ENCODE measurements at regions not wholly inside any gene's neighbourhood (a gene's known extent, or its start where the extent isn't known, plus 50 kb on each side); places are given as distances from the start of the nearest gene placed in this dataset.
"Not testable (repeated sequence)": the region's sequence is repeated elsewhere in the genome, so short reads cannot be mapped to it uniquely, and the experiment has no call there.

DNA sequence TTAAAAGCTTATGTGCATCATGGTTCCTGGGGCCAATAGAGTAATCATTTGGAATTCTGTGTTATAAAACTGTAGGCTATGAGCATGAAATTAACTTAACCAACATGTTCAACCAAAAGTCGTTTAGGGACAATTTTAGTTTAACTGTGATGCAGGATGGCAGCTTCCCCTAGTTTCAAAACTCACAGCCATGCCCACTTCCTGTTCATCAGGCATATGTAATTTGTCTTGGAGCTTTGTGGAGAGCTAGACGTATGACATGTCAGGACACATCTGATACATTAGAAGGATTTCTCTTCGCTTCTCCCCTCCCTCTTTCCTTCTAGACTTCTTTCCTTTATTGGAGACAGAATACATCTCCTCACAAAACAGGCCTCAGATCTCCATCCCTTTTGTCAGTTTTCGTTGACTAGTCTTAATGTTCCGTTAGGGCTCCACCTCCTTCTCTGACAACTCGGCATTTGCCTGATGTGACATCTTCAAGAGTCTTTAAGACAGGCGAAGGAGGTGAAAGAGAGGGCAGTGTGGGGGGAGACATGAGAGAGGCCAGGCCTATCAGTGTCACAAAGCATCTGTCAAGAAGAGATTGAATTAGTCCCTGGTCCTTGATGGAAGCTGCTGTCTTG, 176.0 kb downstream of the MSX2 start:
- DNase-seq, result no peak

DNA sequence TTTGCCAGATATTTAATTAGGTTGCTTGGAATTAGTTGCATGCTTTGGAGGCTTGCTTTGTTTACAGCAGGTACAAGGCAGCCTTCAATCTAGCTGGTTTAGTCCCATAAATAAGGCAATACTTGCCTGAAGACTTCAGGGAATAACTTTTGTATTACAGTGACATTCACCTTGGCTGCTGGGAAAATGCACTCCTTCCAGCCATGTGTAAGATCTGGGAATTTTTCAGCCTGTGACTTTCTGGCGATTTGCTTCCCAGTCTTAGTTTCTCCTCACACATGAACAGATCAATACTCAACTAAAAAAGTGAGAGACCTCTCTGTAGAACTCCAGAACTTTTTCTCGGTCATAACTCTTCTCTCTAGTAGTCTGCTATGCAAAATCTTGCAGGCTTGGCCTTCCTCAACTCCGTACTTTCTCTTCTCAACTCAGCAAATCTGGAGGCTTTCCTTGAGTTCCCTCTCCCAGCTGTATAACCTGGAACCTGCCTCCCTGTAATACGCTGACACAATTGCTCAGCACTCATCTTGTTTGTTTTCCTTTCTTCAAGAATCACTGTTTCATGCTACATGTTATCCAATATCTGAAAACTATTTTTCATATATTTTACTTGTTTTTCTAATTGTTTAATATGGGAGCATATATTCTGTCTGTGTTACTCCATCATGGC, 173.0 kb downstream of the MSX2 start:
- DNase-seq, result no peak

DNA sequence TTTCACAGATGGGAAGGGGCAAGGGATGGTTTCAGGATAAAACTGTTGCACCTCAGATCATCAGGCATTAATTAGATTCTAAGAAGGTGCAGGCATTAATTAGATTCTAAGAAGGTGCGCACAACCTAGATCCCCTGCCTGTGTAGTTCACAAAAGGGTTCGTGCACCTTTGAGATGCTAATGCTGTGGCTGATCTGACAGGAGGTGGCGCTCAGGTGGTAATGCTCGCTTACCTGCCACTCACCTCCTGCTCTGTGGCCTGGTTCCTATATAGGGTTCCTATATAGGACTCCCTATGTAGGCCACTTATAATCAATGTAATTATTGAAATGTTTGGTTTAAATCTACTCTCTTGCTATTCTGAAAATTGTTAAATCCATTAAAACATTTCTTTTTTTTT, 171.0 kb downstream of the MSX2 start:
- no peak for DNase-seq

DNA sequence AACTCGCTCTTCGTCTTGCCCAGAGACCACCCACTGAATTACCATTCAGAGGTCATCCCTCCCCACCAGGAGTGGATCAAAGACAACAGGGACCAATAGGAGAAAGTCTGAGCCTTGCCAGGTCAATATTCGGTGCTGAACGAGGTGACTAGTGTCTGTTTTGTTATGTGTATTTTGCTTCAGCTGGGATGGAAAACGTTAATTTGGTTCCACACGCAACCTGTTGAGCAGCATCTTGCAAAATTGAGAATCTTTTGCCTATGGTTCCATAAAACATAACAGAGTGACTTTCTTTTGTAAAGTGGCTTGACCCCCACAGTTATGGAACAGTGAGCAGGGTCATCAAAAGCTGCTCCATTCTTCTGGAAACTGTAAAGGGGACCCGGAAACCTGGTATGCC, 168.4 kb downstream of the MSX2 start:
- DNase-seq, result no peak

DNA sequence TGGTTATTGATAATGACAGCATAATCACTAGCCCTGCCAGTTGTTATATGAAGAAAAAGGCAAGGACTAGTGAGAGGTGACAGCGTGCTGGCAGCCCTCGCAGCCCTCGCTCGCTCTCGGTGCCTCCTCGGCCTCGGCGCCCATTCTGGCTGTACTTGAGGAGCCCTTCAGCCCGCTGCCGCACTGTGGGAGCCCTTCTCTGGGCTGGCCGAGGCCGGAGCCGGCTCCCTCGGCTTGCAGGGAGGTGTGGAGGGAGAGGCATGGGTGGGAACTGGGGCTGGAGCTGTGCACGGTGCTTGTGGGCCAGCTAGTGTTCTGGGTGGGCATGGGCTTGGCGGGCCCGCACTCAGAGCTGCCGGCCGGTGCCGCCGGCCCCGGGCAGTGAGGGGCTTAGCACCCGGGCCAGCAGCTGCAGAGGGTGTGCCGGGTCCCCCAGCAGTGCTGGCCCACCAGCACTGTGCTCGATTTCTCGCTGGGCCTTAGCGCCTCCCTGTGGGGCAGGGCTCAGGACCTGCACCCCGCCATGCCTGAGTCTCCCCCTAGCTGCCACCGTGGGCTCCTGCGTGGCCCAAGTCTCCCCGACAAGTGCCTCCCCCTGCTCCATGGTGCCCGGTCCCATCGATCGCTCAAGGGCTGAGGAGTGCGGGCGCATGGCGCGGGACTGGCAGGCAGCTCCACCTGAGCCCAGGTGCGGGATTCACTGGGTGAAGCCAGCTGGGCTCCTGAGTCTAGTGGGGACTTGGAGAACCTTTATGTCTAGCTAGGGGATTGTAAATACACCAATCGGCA, 156.2 kb downstream of the MSX2 start:
- not testable (repeated sequence) for DNase-seq

DNA sequence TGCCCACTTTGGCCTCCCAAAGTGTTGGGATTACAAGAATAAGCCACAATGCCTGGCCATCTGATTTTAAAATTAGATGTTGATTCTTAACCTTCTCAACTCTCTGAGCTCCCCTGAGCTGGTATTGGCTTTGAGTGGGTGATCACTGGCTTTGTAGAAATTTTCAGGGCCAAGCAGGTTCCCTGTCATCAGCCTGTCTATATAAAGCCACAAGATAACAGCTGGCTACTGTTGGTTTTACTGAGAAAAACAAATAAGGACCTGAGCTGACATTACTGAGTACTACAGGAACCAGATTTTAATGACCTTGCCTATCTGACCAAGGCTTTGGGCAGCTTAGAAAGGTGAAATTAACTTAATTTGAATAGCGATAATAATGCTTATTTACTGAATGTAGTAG, 153.6 kb downstream of the MSX2 start:
- no peak for DNase-seq

DNA sequence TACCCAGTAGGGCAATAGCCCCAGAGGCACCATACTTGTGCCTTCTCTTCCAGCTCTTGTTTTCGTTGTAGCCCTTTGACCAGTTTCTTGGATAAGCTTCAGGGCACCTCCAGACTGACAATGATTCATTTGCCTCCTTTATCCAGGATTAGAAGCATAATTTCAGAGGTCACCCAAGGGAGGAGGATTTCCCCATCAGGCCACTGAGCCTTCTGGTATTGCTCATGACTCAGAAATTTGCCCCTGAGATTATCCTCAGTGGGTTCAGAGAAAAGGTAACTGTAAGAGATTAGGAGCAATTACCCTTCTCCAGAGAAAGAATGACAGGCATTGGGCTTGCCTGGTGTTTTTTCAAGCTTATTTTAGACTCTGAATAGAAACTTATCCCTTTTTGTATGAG, 147.9 kb downstream of the MSX2 start:
- DNase-seq, result no peak

DNA sequence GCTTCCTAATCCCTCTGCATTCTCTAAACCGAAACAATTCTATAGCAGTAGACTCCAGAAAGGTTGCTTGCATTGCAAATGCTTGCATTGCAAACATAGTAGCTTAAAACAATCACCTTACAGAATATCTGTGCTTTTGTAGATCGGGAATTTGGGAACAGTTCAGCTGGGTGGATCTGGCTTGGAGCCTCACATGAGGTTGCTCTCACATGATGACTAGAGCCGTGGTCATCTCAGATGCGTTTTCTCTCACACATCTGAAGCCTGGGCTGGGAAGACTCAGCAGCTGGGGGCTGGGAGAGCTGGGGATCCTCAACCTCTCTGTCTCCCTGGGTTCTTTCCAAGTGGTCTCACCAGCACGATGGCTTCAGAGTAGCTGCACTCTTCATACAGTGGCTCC, 127.8 kb downstream of the MSX2 start:
- DNase-seq, result no peak

DNA sequence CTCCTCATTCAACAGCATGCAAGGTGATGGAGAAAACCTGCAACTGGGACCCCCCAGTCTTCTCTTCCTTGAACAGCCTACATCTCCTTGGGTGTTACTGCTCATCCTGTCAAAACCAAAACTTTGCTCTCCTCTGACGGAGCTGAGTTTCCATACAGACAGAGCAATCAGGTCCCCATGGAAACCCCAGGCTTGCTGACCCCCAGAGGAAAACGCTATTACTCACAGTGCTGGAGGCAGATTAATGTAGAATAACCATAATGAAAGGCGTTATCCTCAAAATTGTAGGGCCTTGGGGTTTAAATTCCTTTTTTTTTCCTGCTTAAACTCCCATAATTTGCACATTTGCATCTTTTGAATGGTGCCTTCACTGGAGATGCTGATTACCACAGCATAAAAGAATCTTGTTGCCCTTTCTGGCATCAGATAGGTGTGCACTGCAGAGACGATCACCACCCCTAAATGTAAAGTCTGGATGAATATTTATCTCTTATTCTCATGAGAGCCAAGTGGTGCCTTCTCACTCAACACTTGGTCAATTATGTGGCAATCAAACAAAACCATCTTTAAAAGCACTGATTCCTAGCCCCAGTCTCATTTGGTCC, 126.3 kb downstream of the MSX2 start:
- DNase-seq, result no peak

DNA sequence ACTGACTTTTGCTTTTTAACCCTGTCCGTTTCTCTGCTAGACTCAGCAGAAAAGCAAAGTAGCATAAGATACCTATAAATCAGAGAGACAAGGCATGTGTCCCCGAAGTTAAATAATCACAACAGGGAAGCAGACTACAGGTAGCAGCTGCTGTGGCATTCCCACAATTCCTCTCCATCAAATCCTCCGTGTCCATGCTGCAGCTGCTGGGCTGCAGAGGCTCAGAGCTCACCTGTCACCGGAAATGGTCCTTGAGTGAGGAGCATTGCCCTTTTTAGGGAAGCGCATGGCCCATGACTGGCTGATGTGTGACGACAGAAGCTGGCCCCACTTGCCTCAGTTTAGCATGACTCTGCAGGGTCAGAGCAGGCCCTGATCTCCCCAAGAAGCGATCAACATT, 125.0 kb downstream of the MSX2 start:
- DNase-seq, result no peak

DNA sequence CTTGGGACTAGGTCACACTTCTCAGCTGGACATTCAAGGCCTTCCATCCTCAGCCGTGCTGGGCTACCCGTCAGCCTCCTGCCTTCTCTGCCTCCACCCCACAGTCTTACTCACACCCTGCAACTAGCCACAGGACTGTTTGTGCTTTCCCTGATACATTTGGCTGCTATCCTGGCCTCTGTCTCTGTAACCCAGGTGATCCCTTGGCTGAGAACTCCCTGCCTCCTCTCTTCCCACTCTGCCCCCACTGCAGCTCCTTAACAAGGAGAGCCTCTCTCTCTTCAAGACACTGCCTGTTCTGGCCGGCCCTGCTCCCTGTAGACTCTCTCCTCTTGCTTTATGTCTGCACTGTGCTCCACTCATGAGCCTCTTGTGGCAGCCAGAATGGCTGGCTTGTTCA, 120.6 kb downstream of the MSX2 start:
- no peak for DNase-seq

DNA sequence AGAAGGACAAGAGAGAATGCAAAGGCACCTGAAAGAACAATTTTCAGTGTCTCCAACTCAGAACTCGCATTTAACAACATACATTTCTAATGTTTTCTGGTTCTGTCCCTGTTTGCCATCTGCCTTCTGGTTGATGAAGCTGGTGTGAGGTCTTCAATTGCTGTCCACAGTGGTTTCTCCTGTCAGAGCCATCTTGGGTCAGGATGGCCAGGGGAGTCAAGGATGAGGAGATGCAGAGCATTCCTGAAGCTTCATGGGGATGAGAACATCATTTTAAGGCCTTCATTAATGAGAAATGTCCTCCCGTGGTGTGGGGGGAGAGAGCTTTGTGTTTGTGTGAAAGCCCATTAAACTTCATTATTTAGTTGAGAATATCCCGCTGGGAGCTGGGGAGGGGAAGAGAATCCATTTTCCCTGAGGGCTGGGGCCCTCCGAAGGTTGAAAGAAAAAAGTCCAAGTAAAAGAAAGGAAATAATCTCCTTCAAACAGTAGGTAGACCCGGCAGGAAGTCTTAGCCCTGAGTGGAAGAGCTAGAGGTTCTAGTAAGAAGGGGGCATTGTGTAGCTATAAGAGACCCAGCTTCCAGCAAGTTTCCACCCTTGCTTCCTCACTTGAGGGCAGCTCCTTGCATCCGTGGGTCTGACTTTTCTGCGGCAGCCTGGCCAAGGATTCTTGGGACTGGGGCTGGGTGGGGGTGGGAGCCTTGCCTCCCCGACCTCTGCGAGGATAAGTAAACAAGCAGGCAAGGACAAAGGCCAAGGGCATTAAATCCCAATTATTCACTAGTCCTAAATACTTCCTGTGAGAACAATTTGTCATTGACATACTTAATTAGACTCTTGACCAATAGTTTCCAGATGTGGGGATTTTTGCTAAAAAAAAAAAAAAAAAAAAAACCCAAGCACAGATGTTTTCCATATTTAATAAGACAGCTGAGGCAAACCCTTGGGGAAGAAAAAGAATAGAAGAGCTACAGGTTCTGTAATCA, 119.2 kb downstream of the MSX2 start:
- no peak for DNase-seq

DNA sequence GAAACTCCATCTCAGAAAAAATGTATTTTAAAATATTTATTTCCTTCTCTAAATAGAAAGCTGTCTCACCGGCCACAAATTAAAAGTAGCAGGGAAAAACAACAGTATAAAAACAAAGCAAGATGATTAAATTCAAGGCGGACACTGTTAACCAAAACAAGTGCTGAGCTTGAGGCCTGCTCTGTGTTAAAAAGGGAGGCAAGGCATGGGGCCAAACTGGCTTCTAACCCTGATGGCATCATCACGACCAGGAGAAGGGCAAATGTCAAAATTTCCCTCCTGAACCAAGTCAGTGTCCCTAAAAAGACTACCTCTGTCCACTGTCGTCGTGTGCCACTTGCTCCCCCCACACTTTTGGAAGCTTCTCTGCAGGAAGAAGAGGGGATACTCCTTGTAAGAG, 116.1 kb downstream of the MSX2 start:
- DNase-seq, result no peak

DNA sequence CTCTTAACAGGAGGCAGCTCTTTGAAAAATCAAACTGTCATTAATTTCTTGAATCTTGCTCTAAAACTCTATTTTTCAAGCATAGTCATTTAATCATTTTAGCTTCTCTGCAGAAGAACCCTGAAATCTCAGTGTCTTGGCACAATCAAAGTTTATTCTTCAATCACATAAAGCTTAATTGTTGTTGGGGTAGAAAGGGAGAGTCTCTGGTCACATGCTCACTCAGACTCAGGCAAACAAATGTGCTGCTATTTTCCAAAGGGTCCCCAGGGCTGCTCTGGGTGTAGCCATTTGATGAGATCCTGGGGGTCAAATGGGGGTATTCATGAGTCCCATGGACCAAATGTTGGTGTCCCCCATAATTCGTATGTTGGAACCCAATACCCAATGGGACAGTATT, 114.8 kb downstream of the MSX2 start:
- no peak for DNase-seq

DNA sequence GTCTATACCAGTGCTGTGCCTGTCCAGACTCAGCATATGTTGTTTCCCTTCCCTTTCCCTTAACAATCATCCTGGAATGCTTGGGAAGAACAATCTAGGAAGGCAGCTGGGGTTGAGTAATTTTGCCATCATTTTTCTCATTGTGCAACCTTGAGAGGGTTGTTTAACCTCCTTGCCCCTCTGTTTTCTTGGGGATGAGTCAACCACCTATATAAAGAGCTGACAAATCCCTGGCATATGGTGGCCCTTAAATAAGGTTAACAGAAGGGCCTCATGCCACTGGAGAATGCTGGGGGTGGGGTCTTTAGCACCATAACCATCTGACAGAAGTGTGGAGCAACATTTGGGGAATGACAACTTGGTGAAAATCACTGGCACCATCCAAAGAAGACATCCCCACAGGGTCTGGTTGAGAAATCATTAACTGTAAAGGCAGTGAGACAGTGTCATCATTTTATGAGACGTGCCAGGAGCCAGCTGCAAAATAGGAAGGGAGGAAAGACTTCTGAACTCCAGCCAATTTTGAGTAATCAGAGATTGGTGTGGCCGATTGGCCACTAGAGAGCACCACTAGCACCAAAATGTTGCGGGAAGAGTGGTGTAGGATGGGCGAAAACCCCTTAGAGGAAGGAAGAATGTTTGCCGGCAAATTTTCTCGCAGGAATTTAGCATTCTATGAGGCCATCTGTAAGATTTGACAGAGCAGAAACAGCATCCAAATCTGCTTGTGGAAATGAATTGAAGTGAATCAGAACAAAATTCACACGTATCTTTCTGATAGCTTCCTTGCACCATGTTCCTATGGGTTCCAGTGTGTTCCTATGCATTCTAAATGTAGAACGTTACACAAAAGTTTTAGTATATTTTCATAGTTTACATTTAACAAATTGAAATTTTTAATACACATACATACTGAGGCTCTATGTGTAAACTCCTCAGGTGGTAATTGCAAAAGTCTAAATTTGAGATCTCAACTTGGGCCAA, 113.8 kb downstream of the MSX2 start:
- no peak for DNase-seq

DNA sequence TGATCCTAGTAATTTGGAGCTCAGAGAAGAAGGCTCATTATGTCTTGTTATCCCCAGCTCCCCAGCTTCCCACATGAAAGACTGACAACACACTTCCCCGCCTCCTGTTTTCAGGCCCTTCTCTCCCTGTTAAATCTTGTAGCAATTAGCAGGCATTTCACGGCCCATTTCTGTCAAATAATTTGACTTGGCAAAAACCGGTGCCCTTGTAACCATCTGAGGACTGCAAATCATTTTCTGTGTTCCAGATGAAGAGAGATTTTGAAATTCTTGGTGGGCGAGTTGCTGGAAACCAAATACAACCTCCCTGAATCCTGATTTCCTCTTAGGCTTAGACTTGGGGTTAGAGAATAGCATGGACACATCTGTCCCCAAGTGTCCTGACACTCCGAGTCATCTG, 109.7 kb downstream of the MSX2 start:
- DNase-seq, result no peak

DNA sequence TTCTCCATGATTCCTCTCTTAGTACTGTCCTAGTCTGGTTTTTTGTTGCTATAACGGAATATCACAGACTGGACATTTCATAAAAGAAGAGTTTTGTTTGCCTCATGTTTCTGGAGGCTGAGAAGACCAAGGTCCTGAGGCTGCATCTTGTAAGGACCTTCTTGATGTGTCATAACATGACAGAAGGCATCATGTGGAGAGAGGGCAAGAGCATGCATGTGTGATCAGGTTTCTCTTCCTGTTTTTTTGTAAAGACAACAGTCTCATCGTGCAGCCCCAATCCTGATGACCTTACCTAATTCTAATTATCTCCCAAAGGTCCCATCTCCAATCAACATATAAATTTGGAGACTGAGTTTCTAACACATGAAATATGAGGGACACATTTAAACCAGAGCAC, 108.4 kb downstream of the MSX2 start:
- no peak for DNase-seq

DNA sequence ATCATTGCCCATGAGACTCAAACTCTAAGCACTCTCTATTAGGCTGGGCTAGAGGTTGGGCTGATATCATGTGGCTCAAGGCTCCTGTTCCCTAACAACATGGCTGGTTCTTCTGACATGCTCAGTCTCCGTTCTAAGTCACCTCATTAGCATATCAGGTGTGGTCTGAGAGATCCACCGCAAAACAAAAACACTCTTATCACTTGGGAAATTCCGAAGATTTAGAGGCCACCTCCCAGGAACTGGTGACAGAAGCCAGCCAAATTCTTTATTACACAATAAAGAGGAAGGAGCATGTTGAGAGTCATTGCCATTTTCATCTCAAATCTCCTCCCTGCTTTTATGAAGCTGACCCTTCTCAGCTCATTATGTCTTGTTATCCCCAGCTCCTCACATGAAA, 107.6 kb downstream of the MSX2 start:
- no peak for DNase-seq

DNA sequence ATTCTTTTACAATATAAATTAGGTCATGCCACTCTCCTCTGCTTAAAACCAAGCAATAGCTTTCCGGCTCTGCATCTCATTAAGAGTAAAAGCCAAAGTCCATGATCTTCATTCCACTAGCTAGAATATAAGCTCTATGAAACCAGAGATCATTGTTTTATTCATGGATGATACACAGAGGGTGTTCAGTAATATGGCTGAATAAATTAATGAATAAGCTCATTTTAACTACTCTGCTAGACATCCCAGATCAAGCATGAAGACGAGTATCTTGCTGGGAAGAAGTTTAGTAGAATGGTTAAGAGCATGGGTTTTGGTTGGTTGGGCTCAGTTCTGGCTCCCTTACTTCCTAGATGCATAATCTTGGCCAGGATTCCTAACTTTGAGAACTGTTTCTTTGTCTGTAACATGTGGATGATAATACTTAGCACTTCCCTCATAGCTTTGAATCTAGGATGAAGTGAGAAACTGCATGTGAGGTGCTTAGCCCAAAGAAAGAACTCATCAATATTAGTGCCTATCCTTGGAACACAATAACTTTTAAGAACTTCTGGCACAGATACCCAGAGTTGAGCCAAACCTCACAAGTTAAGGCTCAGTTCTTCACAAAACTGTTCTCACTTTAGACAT, 106.8 kb downstream of the MSX2 start:
- DNase-seq, result no peak

DNA sequence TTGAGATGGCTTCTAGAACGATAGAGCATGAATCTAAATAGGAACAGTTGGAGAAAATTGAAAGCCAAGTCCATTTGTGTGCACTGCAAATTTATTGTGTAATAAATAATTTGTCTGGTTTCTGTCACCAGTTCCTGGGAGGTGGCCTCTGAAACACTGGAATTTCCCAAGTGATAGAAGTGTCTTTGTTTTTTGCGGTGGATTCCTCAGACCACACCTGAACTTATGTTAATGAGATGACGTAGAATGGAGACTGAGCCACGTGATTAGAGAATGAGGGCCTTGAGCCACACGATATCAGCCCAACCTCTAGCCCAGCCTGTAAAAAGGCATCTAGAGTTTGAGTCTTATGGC, 105.1 kb downstream of the MSX2 start:
- DNase-seq, result no peak
